Natural killer cell (primary cell): ENCODE measurements at regions not wholly inside any gene's neighbourhood (a gene's known extent, or its start where the extent isn't known, plus 50 kb on each side); places are given as distances from the start of the nearest gene placed in this dataset.

ENCODE experiments used
- ATAC-seq, 3 donors: fragments of 150-1000 bp in 2 of 3; fragments of 200-7000 bp in 1 of 3; cut with Tn5 transposase; 1 replicate in 1 of 3; 2 replicates in 2 of 3; pipeline ENCODE4 v1.10.0; 2021; ENCODE audit warnings: mild to moderate bottlenecking in 2 of 3, moderate library complexity in 2 of 3
- DNase-seq, 2 donors: peaks; one replicate each; pipeline versions ENCODE4 v3.0.0 to v3.0.0-alpha.2; 2013 to 2021; ENCODE audit warnings: mixed read lengths in 1 of 2
- H3K27ac ChIP-seq: one replicate; pipeline ENCODE4 v1.5.1; 2013; ENCODE audit warnings: mild to moderate bottlenecking, low read length
- H3K27me3 ChIP-seq: one replicate; pipeline ENCODE4 v1.6.1; 2013; ENCODE audit warnings: low read length; ENCODE audit not compliant: control insufficient read depth, insufficient read depth
- H3K36me3 ChIP-seq: one replicate; pipeline ENCODE4 v1.6.1; 2013; ENCODE audit warnings: low read length; ENCODE audit not compliant: control insufficient read depth, insufficient read depth
- H3K4me1 ChIP-seq: one replicate; pipeline ENCODE4 v1.6.1; 2013; ENCODE audit warnings: low read length; ENCODE audit not compliant: control insufficient read depth, insufficient read depth
- H3K4me3 ChIP-seq: one replicate; pipeline ENCODE4 v1.5.1; 2013; ENCODE audit warnings: low read length
- H3K9me3 ChIP-seq: one replicate; pipeline ENCODE4 v1.6.1; 2013; ENCODE audit warnings: low read length; ENCODE audit not compliant: control insufficient read depth, insufficient read depth
- H3K27ac Mint-ChIP-seq, 2 donors: one replicate each; pipeline ENCODE4 v1.8.0; 2022; ENCODE audit warnings: mild to moderate bottlenecking in 2 of 2, mixed read lengths in 2 of 2, moderate library complexity in 1 of 2
- H3K27me3 Mint-ChIP-seq, 2 donors: one replicate each; pipeline ENCODE4 v1.8.0; 2022; ENCODE audit warnings: low read depth in 2 of 2, mixed read lengths in 2 of 2
- H3K36me3 Mint-ChIP-seq: one replicate; pipeline ENCODE4 v1.8.0; 2022; ENCODE audit warnings: mixed read lengths
- H3K4me1 Mint-ChIP-seq, 2 donors: one replicate each; pipeline ENCODE4 v1.8.0; 2022; ENCODE audit warnings: mixed read lengths in 2 of 2
- H3K4me3 Mint-ChIP-seq: one replicate; pipeline ENCODE4 v1.8.0; 2022; ENCODE audit warnings: mild to moderate bottlenecking, moderate library complexity, mixed read lengths
- H3K9me3 Mint-ChIP-seq, 2 donors: one replicate each; pipeline ENCODE4 v1.8.0; 2022; ENCODE audit warnings: mixed read lengths in 2 of 2
- WGBS: methylation state at CpG from one replicate; pipeline ENCODE4 v1.1.7; 2013; ENCODE audit warnings: missing lambda C conversion rate; ENCODE audit not compliant: insufficient coverage; 5-methylcytosine and 5-hydroxymethylcytosine counted together
- intact Hi-C: fragments of 100-400 bp; cut with micrococcal nuclease; formaldehyde crosslinking; loops from one replicate; pipeline ENCODE4 v1.14.2; 2022
- TF ChIP-seq, protein P1 (sequence below): fragments of 200-600 bp; IDR thresholded peaks from one replicate; pipeline ENCODE4 v1.8.0; 2022; ENCODE audit warnings: antibody characterized with exemption

DNA sequence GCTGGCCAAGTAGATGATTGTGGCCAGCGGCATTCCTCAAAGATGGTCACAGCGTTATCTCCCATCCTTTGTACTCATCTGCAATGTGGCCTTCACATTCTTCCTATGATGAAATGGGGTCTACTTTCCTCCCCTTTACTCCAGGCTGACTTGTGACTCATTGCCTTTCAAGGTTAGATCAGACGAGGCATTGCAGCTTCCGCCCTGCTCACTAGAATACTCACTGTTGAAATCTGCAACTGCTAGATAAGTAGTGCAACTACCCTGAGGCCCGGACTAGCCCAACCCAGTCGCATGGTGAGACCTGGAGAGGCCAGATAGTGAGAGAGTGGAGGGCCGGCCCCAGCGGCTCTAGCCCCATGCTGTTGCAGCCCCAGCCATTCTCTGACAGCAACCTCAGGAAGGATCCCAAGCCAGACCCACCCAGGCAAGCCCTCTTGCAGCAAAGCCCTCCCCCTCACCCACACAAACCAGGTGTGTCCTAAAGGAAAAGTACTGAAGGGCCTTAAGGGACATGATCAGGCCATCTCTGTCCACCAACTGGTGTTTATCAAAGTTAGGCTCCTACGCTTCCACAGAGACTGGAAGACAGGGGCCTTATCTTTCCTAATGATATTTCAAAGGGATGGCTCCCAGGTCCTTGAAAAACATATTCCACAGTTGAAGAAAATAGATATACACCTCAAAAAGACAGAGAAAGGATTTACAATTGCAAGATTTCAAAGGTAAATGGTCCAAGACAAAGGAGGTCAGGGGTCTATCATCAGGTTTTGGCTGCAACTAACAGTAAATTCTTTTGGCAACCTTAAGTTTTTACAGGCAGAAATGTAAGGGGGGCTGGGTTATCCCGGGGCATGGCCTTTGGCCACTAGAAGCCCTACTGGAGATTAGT is 107.2 kb upstream of the TRIM24 start:
- no peak overlapping the region for H3K4me3 ChIP-seq
- no peaks in the 10 kb centered on the region for H3K4me1 ChIP-seq
- intact Hi-C loops: no loop called here
- H3K36me3 Mint-ChIP-seq: no peaks in the 10 kb centered on the region
- H3K9me3 Mint-ChIP-seq: peaks cover 4 to 10% of the 10 kb centered on the region in 2 donors
- H3K27ac ChIP-seq: no peak overlapping the region
- H3K36me3 ChIP-seq: no peaks in the 10 kb centered on the region
- H3K4me3 Mint-ChIP-seq: no peak overlapping the region
- no peaks in the 10 kb centered on the region for H3K4me1 Mint-ChIP-seq
- DNase-seq (no peak), ATAC-seq (no peak)
- TF ChIP-seq, protein P1, sequence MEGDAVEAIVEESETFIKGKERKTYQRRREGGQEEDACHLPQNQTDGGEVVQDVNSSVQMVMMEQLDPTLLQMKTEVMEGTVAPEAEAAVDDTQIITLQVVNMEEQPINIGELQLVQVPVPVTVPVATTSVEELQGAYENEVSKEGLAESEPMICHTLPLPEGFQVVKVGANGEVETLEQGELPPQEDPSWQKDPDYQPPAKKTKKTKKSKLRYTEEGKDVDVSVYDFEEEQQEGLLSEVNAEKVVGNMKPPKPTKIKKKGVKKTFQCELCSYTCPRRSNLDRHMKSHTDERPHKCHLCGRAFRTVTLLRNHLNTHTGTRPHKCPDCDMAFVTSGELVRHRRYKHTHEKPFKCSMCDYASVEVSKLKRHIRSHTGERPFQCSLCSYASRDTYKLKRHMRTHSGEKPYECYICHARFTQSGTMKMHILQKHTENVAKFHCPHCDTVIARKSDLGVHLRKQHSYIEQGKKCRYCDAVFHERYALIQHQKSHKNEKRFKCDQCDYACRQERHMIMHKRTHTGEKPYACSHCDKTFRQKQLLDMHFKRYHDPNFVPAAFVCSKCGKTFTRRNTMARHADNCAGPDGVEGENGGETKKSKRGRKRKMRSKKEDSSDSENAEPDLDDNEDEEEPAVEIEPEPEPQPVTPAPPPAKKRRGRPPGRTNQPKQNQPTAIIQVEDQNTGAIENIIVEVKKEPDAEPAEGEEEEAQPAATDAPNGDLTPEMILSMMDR: no peak
- no peaks in the 10 kb centered on the region for H3K27me3 ChIP-seq
- WGBS: 82% methylated on average over 10 of the region's 10 CpGs
- no peak overlapping the region for H3K27ac Mint-ChIP-seq
- H3K9me3 ChIP-seq: peaks cover 2% of the 10 kb centered on the region
- no peaks in the 10 kb centered on the region for H3K27me3 Mint-ChIP-seq

DNA sequence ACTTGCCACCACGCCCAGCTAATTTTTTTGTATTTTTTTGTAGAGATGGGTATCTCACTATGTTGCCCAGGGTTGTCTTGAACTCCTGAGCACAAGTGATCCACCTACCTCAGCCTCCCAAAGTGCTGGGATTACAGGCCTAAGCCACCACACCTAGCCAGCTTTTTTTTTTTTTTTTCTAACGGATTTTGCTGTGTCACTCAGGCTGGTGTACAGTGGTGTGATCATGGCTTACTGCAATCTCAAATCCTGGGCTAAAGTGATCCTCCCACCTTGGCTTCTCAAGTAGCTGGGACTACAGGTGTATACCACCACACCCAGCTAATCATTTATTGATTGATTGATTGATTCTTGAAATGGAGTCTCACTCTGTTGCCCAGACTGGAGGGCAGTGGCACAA is 106.0 kb upstream of the TRIM24 start:
- Mint-ChIP-seq H3K4me3 (no peak overlapping the region), H3K9me3 (peaks cover 4 to 9% of the 10 kb centered on the region in 2 donors), H3K36me3 (no peaks in the 10 kb centered on the region), H3K27me3 (no peaks in the 10 kb centered on the region), H3K4me1 (no peaks in the 10 kb centered on the region), H3K27ac (no peak overlapping the region)
- Histone ChIP-seq H3K27ac (no peak overlapping the region), H3K27me3 (no peaks in the 10 kb centered on the region), H3K9me3 (peaks cover 2% of the 10 kb centered on the region), H3K4me3 (no peak overlapping the region), H3K4me1 (no peaks in the 10 kb centered on the region), H3K36me3 (no peaks in the 10 kb centered on the region)
- TF ChIP-seq, protein P1: no peak
- no CpG with 5 or more reads among the region's 2 CpGs for WGBS
- DNase-seq (no peak), ATAC-seq (no peak)
- intact Hi-C loops: no loop called here

DNA sequence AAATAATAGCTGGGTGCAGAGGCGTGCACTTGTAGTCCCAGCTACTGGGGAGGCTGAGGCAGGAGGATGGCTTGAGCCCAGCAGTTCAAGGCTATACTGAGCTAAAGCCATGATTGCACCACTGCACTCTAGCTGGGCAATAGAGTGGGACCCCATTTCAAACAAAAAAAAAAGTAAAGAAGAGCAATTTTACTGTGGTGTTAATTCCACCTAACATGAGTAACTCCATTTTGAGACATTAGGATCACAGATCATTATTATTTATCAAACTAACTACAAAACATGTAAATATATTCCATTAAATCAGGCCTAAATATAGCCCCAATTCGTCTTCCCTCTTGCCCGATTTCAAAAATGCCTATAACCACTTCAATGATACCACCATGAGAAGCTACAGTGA is 104.8 kb upstream of the TRIM24 start:
- Mint-ChIP-seq H3K4me3 (no peak overlapping the region), H3K9me3 (peaks cover 2 to 11% of the 10 kb centered on the region in 2 donors), H3K27me3 (no peaks in the 10 kb centered on the region), H3K36me3 (no peaks in the 10 kb centered on the region), H3K27ac (no peak overlapping the region), H3K4me1 (no peaks in the 10 kb centered on the region)
- H3K4me3 ChIP-seq: no peak overlapping the region
- DNase-seq (no peak), ATAC-seq (no peak)
- intact Hi-C loops: no loop called here
- no peaks in the 10 kb centered on the region for H3K27me3 ChIP-seq
- H3K36me3 ChIP-seq: no peaks in the 10 kb centered on the region
- WGBS: 82% methylated on average over 3 of the region's 3 CpGs
- TF ChIP-seq, protein P1: no peak
- no peak overlapping the region for H3K27ac ChIP-seq
- H3K9me3 ChIP-seq: peaks cover 2% of the 10 kb centered on the region
- H3K4me1 ChIP-seq: no peaks in the 10 kb centered on the region
